Medulla oblongata (tissue), 1 donor: ENCODE measurements at regions not wholly inside any gene's neighbourhood (a gene's known extent, or its start where the extent isn't known, plus 50 kb on each side); places are given as distances from the start of the nearest gene placed in this dataset.

Source experiments
- DNase-seq: peaks from one replicate; pipeline ENCODE4 v3.0.0-alpha.2; 2015; ENCODE audit errors: extremely low spot score

DNA sequence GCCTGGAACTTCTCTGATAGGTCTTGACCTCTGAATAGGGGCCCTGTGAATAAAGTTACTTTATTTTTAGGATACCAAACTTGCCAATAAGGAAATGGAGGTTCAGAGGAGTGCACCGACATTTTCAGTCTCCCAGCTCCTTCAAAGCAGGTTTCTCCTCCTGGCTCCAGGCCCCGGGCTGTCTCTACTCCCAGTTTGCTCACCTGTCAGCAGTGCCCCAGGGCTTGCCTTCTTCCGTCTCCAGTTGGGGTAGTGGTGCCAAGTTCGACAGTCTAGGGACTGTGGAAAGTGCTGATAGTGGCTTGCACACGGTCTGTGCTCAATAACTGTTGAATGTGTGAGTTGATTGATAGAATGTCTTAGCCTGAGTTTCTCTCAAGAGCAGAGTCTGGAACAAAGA, 149.2 kb downstream of the ACTL8 start:
- no peak for DNase-seq

DNA sequence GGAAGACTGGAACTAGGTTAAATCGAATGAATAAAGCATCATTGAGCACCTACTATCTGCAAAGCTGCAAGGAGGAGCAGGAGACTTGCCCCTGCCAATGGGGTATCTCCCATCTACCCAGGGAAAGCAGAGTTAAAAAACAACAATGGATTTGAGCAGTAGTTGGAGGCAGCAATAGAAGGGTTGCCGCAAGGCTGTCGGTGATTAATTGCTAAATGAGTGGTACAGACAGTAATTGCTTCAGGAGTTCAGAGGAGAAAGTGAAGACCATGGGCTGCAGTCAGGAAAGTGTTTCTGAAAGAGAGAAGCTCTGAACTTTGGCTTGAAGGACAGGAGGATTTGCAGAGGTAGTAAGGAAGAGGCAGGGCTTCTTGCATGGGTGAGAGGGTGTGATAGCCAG, 152.9 kb downstream of the ACTL8 start:
- no peak for DNase-seq

DNA sequence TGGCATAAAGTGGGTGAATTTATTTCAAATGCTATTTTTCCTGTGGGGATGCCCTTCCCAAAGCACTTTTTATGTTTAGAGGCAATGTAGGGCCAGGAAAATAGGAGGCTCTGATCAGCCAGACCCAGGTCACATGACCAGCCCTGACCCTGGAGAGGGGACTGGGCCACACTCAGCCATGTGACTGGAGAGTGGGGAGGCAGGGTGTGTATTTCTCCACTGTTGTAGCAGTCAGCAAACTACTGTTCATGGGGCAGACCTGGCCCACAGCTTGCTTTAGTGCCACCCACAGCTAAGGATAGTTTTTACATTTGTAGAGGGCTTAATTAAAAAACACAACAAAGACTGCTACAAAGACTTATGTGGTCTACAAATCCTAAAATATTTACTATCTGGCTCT, 153.8 kb downstream of the ACTL8 start:
- no peak for DNase-seq

DNA sequence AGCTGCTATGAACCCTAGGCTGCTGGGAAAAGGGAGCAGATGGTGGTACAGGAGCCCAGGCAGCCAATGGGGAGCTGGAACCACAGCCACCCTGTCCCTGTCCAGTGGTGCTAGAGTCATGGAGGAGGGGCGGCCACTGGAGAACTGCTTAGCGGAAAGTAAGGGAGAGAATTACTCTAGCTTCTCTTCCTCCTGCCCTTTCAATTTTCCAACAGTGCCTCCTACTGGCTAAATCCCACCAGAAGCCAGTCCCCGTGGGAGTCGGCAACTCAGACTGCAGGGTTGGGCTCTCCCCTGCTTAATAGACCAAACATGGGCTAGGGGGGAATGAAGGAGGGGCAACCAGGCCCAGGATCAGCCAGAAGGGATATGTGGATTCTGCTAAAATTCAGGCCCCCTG, 154.5 kb downstream of the ACTL8 start:
- no peak for DNase-seq

DNA sequence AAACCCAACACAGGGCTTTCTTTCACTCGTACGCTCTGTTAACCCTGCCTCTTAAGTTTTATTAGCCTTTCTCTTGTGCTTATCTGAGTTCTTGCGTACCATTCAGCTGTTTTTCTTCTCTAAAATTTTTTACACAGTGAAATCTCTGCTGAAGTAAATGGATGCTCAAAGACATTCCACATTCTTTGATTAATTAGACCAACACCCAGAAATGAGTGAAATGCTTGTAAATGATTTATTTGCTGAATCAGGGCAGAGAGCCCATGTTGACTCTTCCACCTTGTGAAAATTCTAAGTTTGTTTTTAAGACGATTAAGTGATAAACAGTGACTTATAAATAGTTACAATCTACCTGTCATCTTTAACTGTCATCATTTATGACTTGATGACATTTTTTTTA, 156.7 kb downstream of the ACTL8 start:
- no peak for DNase-seq

DNA sequence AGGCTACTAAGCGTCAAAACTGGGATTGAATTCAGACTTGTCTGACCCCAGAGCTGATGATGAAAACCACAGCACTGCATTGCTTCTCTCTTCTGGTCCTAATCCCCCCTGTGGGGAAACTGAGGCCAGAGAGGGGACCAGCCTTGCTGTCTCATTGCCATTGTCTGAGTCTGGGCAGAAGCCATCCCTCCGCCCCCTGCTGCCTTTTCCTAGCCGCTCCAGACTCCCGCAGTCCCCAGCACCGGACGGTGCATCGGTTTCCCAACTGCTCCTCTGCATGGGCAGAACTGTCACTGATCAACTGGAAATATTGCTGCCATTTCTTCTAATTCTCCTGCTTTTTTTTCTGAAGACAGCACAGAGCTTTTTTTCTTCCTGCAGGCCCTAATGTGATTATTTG, 157.4 kb downstream of the ACTL8 start:
- DNase-seq: no peak

DNA sequence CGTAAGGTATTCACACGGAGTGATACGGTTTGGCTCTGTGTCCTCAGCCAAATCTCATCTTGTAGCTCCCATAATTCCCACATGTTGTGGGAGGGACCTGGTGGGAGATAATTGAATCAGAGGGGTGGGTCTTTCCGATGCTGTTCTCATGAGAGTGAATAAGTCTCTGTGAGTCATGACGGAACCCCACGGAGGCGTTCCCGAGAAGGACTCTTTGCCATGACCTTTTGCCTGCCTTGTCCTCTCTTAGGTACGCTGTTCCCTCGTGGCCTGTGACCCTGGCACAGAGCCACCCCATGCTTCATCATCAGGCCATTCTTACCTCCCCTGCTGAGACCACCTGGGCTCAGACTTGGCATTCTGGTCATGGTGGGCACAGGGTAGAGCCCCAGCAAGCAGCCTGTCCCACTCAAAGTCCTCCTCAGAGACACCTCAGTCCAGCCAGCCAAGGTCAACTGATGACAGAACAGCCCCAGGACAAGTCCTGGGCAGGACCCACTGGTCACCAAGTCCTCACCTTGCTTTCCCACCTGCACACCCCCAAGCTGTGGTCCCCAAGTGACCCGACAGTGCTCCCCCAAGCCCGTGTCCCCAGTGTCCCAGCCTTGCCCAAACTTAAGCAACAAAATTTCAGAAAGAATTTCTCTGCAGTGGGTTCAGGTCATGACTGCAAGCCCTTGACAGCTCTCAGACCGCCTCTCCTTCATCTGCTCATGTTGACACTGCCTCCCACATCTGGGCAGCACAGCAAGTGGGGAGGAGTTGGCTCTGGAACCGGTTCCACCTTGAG, 158.4 kb downstream of the ACTL8 start:
- no peak for DNase-seq

DNA sequence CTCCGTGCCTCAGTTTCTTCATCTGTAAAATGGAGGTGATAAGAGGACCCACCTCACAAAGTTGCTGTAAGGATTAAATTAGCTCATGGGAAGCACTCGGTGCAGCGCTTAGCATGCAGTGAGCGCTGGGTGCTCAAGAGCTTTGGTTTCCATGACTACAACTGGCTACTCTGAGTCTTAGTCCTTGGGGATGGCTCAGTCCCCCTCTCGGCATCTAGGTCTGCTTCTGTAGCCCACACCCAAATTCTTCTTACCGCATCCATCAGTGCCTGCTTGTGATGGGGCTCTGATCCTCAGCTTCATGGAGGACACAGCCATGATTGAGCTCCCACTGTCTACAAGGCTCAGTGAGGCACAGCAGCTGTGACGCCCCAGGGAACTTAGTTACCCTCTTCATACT, 159.0 kb downstream of the ACTL8 start:
- DNase-seq: no peak

DNA sequence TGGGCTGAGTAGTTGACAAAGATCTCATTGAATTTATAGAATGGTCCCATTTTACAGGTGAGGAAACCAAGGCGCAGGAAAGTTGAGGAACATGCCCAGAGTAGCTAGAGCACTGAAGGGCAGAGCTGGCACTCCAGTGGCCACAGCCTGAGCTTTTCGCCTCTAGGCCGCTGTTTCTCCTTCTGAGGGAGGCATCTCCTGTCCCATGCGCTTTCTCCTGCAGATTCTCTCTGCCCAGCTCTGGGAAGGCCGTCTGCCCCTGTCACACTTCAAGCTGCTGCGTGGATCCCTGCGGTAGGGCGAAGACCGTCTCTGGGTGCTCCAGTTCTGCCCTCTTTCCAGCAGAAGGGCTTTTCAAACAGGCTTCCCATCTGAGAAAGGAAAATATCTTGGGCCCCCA, 159.9 kb downstream of the ACTL8 start:
- no peak for DNase-seq

DNA sequence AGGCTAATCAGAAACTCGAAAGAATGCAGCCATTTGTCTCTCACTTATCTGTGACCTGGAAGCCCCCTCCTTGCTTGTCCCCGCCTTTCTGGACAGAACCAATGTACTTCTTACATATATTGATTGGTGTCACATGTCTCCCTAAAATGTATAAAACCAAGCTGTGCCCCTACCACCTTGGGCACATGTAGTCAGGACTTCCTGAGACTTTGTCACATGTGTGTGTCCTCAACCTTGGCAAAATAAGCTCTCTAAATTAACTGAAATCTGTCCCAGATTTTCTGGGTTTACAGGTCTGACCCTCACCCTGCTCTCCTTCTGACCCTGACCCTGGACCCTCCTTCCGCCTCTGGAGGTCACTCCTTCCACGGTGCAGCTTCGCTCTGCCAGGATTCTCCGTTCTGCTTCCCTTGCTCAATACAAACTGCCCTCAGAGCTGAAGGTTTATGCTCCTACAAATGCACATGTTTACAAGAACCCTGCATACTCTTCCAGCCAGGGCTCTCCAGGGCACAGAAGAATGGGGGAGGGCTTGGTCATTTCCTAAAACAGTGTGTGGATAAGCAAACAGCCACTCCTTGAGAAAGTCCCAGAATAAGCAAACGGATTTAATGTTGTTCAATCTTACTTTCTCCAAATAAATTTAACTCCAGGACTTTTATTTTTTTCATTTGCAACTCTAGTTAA, 160.5 kb downstream of the ACTL8 start:
- DNase-seq: no peak

DNA sequence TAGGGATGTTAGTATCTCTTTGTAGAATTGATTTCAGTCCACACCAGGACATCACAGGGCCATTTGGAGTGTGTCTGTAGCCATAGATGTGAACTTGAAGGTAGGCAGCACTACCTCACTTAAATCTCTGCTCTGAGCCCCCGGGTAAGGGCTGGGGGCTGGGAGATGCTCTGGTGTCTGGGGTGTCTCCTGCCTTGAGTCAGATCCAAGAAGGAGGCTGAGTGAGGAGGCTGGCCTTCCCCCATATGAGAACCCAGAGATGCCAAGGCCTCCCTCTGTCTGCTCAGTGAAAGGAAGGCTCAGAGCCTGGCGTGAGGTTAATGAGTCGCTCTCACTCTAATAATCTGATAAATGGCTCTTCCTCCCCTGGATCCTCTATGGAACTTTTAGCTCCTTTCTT, 161.6 kb downstream of the ACTL8 start:
- no peak for DNase-seq

DNA sequence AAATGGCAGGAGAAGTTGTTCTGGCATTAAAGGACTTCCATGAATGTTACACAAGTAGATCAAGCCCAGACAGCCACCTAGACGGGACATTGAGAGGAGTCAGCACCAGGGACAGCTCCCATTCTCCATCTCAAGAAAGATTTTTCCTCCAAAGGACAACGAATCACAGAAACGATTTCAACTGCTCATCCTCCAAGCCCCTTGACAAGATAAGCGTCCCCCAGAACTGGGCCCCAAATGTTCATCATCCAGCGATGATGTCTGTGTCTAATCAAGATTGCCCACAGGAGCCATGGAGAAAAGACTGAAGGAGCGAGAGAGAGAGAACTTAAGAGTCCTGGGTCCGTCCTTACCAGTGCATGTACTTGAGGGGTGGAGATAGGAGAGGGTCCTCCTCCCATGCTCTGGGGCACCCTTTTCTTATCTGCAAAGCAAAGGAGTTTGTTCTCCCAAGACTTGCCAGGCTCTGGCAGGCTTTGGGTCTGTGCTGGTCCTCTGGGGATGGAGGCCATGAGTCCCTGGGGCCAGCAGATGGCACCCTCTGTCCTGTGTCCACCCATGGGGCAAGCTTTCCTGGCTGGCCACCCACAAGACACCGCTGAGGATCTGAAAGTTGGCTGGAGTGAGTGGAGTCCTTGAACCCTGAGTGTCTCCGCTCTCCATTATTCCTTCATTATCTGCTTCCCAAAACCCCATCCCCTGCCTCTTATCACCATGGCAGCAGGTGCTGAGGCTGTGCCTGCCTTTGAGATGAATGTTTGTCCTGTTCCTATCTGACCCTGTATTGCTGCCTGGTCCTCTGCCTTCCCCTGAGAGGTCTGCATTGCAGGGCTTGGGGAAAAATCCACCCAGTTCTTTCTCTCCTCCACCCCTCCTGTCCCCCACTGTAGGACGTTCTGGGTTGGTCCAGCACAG, 164.6 kb downstream of the ACTL8 start:
- DNase-seq: peak; percentile 43

DNA sequence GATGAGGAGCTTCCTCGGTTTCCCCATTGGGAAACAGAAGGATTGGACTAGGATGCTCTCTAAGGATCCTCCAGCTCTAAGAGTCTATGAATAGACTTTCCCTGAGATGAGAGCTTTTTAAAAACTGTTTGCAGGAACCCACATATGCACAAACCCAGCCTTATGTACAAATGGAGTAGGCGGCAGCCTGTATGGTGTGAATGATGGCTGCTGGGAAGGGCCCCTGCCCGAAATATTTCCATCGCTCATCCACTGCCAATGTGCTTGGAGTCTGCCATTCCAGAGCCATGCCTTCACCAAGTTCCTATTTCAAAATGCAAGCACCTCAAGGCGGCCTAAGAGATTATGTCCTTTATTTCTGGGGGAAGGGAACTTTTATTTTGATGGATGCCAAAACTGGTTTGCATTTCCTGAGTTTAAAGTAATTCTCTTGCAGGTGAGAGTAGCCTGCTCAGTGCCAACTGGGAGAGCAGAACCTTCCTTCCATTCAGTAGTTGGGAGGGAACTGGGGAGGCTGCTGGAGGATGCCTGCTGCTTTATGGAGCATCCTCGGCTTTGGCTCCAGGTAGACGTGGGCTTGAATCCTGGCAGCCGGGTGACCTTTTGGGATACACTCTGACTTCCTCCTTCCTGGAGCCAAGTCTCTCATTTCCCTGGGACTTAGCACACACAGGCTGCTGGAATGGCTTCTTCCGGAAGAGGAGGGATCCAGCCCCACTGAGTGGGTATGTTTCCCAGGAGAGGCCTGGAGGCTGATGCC, 165.9 kb downstream of the ACTL8 start:
- no peak for DNase-seq

DNA sequence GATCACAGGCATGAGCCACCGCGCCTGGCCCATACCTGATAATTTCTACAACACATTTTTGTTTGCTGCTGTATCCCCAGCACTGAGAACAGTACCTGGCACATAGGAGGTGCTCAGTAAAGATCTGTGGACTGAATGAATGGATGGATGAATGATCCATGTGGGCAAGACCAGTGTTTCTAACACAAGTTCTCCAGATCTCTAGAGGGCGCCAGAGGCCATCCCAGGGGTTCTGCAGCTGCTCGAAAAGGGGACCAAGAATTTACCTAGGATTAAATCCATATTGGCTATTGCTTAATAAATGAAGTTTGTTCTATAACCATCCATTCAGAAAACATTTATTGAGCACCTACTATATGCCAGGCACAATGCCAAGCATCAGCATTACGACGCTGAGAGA, 167.7 kb downstream of the ACTL8 start:
- DNase-seq: peak; percentile 12

DNA sequence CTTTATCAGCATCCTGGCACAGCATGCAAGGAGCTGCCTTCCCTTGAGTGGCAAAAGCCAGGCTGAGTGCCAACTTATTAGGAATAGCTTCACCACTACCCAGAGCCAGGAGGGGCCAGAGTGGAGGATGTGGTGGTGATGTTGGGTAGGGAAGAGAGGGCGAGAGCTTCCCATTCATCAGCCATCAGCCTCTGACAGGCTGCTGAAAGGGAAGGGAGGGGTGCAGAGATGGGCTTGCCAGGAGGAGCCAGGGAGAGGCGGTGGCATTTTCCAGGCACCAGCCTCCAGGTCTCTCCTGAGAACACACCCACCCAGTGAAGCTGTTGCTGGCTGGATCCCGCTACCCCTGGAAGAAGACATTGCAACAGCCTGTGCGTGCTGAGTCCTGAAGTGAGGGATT, 168.5 kb downstream of the ACTL8 start:
- no peak for DNase-seq

DNA sequence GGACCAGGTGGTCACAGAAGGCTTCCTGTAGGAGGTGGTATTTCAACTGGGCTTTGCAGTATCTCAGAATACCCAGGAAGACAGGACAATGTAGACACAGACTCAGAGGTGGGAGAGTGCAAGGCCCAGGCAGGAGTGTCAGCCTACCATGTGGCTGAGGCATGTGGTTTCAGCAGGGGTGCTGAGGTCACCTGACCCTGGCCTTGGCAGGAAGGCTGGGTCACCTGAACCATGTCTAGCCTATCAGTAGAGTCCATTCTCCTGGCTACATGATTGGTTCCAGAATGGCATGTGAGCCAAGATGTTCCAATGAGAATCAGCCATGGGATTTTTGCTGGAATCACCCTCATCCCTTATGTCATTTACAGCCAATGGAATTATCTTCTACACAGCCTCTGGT, 169.4 kb downstream of the ACTL8 start:
- DNase-seq: no peak

DNA sequence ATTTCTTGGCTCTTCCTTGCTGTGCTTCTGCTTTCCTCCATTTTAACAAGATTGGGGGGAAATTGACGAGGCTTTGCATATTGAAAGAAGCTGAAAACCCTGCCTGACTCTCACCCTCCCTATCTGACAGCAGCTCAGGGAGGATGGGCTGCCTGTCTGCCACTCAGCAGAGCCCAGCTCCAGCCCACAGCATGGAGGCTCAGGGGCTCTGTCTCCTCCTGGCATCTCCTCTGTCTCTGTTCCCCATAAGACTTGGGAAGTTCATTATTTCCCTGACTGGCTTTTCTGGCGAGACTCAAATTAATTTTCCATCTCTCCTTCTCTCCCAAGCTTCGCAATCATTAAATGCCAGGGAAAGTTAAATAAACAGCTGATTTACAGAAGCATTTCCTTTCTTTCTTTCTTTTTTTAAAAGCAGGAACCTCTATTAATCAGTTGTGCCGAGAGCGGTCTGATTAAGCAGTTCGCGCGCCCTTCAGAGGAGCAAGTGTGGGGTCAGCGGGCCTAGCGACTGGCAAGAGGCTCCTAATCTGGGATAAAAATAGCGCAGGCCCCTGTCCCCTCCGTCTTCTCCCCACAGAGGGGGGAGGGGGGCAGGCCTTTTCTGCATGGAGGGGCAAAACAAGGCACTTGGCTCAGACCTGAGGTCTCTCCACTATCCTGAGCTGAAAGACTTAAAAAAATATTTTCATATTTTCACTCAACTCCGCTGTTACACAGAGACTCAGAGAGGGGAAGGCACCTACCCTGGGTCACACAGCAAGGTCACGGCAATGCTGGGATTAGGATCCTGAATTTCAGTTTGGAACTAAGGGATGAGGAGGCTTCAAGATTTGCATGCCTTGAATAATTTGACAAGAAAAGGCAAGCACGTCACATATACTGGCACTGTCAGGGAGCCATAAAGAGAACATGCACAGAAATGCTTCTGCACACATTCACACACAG, 170.4 kb downstream of the ACTL8 start:
- DNase-seq: no peak

DNA sequence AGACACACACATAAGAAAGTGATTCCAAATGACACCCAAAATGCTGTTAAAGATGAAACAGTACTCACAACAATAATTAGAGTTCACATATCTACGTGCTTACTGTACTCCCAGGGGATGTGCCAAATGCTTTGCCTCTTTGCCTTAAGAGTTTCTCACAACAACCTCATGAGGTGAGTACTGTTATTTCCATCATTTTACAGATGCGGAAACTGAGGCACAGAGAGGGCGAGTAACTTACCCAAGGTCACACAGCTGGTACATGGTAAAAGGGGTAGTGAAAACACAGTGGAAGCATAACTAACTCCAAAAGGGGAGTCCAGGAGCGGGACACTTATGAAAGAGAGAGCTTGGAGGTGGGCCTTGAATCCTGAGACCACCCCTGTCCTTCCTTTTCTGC, 171.8 kb downstream of the ACTL8 start:
- no peak for DNase-seq

DNA sequence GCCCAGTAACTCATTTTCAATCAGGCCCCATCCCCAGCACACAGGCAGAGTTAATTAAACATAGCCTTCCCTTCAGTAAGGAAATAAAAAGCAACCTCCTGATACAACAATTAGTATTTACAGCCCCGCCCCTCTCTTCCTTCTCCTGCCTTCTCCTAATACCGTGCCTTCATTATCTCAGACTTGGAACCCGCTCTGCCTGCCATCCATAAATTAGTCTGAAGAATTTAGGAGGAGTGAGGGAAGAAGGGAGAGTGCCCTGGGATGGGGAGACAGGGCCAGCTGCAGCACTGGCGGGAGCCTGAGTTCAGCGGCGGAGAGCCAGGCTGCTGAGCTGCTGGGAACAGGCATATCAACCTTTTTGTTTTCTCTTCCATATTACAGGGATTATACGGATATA, 172.8 kb downstream of the ACTL8 start:
- no peak for DNase-seq

DNA sequence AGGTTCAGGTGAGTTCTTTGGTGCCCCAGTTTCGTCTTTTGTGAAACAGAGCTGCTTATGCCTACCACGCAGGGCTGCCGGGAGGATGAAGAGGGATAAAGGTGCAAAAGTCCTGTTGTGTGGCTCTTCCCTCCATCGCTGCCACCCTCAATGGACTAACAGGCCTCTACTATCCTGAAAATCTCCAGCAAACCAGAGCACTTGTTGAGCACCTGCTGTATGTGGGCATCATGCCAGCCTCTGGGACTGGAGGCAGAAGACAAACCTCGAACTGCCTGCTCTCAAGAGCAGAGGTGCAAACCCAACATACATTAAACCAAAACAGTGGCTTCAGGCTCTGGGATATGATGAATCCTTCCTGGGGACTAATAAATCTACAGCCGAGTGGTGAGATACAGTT, 174.1 kb downstream of the ACTL8 start:
- DNase-seq: no peak

DNA sequence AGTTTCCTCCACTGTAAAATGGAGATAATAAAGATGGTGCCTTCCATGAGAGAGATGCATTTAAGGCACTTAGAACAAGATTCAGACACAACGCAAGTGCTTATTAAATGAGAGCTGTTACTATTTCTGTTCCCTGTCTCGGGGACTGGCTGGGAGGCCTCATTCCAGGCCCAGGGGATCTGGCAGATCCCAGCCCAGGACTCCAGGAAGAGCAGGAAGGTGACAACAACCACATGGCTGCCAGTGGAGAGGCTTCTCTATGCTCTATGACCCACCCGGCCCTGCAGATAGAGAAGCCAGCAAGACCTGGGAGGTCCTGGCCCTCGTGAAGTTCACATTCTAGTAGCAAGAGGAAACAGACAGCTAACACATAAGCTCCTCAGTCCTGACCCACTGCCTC, 175.5 kb downstream of the ACTL8 start:
- no peak for DNase-seq
